Activated CD8-positive, alpha-beta T cell treated with anti-CD3 and anti-CD28 coated beads, Interleukin-2, amount 10 ng/mL, durations not matched to agents 7 days and 5 days (primary cell): ENCODE measurements at regions not wholly inside any gene's neighbourhood (a gene's known extent, or its start where the extent isn't known, plus 50 kb on each side); places are given as distances from the start of the nearest gene placed in this dataset.

Experiments used
- ATAC-seq: fragments of 150-1000 bp; cut with Tn5 transposase; one replicate; pipeline ENCODE4 v1.10.0; 2021; ENCODE audit warnings: moderate library complexity
- CTCF ChIA-PET: fragments of 350-600 bp; sonication (Branson Sonifier 250); formaldehyde crosslinking; loops from one replicate; lab custom pipeline; 2021; ENCODE audit warnings: antibody characterized with exemption; lab: Charles Lee
- POLR2A ChIA-PET: fragments of 350-600 bp; sonication (Branson Sonifier 250); formaldehyde crosslinking; loops from one replicate; lab custom pipeline; 2021; ENCODE audit warnings: antibody characterized with exemption; lab: Charles Lee
- DNase-seq: peaks from one replicate; pipeline ENCODE4 v3.0.0-alpha.2; 2020
- H3K27ac Mint-ChIP-seq: one replicate; pipeline ENCODE4 v1.8.0; 2021; ENCODE audit warnings: mild to moderate bottlenecking, mixed read lengths
- H3K27me3 Mint-ChIP-seq: one replicate; pipeline ENCODE4 v1.8.0; 2021; ENCODE audit warnings: low read depth, mixed read lengths
- H3K36me3 Mint-ChIP-seq: one replicate; pipeline ENCODE4 v1.8.0; 2021; ENCODE audit warnings: low read depth, mixed read lengths
- H3K4me1 Mint-ChIP-seq: one replicate; pipeline ENCODE4 v1.8.0; 2021; ENCODE audit warnings: low read depth, mixed read lengths
- H3K4me3 Mint-ChIP-seq: one replicate; pipeline ENCODE4 v1.8.0; 2021; ENCODE audit warnings: mild to moderate bottlenecking, mixed read lengths
- H3K9me3 Mint-ChIP-seq: one replicate; pipeline ENCODE4 v1.8.0; 2022; ENCODE audit warnings: mixed read lengths; ENCODE audit not compliant: insufficient read depth

DNA sequence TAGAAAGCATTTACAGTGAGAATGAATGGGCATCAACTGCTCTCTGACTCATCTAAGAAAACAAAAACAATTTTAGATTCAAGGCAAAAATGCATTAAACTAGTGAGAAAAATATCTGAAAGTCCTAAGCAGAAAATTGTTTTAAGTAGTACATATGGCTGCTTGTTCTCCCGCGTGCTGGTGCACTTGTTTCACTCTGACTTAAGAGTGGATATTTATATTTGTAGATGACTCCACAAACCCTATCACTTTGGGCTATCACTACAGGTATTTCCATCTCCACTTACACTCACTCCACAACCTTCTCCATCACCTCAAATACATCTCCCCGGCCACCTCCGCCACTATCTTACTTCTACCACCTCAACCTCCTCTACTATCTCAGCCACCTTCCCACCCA lies 253.9 kb upstream of the EGLN3 start:
- Mint-ChIP-seq H3K27ac (no peak overlapping the region), H3K27me3 (peaks cover 8% of the 10 kb centered on the region), H3K36me3 (no peaks in the 10 kb centered on the region), H3K4me1 (peaks cover 4% of the 10 kb centered on the region), H3K4me3 (no peak overlapping the region), H3K9me3 (no peaks in the 10 kb centered on the region)
- DNase-seq (no peak), ATAC-seq (no peak)
- ChIA-PET POLR2A (no interaction called here), CTCF (no interaction called here)

DNA sequence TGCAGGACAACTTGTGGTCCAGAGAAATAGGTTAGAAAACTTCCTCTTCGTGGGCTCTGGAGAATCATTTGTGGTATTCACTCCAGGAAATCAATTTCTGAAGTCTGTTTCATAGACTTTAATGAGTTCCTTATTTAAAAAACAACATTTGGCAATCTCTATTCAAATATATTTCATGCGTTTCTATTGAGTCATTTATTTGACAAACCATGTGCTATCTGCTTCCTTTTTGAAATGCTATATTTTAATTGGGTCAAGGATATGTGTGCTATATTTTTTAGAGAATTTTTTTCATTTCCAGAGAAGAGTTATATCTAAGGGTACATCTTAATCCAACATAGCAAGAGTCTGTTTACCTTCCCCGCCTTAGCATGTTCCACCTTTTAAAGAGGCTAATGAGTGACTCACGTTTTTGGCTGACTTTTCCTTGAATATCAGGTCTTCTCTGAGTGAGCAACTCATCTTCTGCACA lies 252.4 kb upstream of the EGLN3 start:
- ATAC-seq (no peak), DNase-seq (no peak)
- Mint-ChIP-seq H3K27me3 (peaks cover 6% of the 10 kb centered on the region), H3K9me3 (no peaks in the 10 kb centered on the region), H3K27ac (no peak overlapping the region), H3K4me3 (no peak overlapping the region), H3K36me3 (no peaks in the 10 kb centered on the region), H3K4me1 (peaks cover 9% of the 10 kb centered on the region)
- CTCF ChIA-PET: interaction anchor here (1.0 kb wide), 1 partner anchor 13 kb away, joined by 3 read pairs; no protein-coding TSS in a partner anchor
- POLR2A ChIA-PET: no interaction called here

DNA sequence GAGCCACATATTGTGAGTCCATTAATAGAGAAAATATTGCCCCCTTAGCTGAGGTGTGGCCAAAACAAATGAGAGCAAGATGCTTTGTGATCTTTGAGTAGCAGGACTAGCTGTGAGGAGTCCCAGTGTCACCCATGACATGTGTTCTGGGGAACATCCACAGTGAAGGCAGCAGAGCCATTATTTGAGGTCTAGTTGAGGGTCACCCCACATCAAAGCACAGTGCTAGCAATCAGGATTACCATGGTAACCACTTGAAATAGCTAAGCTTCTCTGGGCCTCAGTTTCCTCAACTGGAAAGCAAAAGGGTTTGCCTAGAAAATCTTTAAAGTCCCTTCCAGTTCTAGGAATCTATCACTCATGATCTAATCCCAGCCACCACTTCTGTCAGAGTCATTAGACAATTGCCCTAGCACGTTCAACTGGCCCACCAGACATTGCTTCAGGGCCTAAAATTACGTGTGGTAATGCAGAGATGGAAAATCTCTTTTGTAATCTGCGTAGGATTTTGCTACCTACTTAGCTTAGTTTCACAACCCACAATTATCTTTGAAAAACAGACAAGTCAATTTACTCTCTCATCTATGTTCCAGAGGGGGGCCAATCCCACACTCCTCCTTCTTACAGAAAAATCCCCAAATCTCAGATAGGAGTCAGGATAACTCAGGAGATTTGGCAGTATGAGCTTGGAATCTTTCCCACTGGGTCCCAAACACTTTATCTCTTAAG lies 251.2 kb upstream of the EGLN3 start:
- Mint-ChIP-seq H3K27ac (no peak overlapping the region), H3K9me3 (no peaks in the 10 kb centered on the region), H3K27me3 (peaks cover 7% of the 10 kb centered on the region), H3K4me3 (no peak overlapping the region), H3K4me1 (peaks cover 9% of the 10 kb centered on the region), H3K36me3 (no peaks in the 10 kb centered on the region)
- POLR2A ChIA-PET: no interaction called here
- CTCF ChIA-PET: interaction anchor here (1.1 kb wide), 1 partner anchor 10 kb away, joined by 3 read pairs; no protein-coding TSS in a partner anchor
- DNase-seq: no peak
- ATAC-seq: no peak

DNA sequence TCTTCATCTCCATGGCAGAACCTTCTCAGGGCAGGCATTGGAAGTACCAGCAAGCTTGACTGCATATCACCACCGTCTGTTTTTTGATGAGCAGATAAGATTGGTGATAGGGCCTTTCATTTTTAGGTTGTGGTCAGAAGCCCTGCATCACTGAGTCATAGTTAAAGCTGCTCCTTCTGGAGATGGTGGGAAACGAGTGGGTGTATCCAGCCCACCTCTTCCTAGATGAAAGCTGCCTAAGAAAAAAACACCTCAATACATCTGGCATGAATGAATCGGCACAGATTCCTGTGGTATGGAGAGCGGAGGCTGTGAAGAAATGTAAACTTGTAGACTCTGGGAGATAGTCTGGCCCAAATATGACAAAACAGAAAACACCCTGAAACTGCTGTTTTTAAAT lies 248.7 kb upstream of the EGLN3 start:
- H3K4me3 Mint-ChIP-seq: no peak overlapping the region
- no peaks in the 10 kb centered on the region for H3K9me3 Mint-ChIP-seq
- no peak overlapping the region for H3K27ac Mint-ChIP-seq
- no peak for DNase-seq
- CTCF ChIA-PET: interaction anchor here (0.6 kb wide), 1 partner anchor 101 kb away, joined by 4 read pairs; no protein-coding TSS in a partner anchor
- no peaks in the 10 kb centered on the region for H3K36me3 Mint-ChIP-seq
- H3K4me1 Mint-ChIP-seq: peaks cover 9% of the 10 kb centered on the region
- POLR2A ChIA-PET: no interaction called here
- ATAC-seq: no peak
- peaks cover 9% of the 10 kb centered on the region for H3K27me3 Mint-ChIP-seq

DNA sequence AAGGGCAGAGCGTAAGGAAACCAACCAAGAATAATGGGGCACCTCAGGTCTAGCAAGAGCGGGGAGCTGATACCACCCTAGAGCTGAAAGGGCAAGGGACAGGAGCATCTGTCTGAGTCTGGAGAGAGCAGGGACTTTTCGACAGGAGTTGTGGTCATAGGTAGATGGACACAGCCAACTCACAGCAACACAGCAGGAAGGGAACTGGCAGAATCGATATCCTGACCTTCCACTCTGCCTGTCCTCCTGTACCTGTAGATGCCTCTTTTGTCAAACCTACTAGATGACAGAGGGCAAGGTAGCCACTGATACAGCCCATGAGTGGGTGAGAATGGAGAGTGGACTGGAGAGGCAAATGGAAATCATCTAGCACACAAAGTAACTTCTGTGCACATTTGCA lies 247.2 kb upstream of the EGLN3 start:
- Mint-ChIP-seq H3K9me3 (no peaks in the 10 kb centered on the region), H3K27me3 (peaks cover 6% of the 10 kb centered on the region), H3K4me3 (no peak overlapping the region), H3K36me3 (no peaks in the 10 kb centered on the region), H3K27ac (no peak overlapping the region), H3K4me1 (peaks cover 7% of the 10 kb centered on the region)
- CTCF ChIA-PET: no interaction called here
- POLR2A ChIA-PET: no interaction called here
- DNase-seq: no peak
- ATAC-seq: no peak

DNA sequence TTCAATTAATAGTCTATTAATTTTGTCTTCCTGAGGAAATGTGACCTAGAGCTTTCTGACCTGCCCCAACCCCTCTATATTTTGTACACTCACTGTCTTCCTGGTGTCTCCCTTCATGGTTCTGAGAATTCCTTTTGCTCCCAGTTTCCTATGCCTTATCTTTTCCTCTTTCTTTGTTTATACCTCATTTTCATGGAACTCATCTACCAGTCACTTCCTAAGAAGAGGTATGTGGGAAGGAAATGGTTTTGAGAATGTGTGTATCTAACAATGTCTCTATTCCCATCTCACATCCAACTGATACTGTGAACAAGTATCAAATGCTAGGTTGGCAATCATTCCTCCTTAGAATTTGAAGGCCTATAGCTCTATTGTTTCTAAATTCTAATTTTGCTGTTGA lies 245.1 kb upstream of the EGLN3 start:
- Mint-ChIP-seq H3K27ac (no peak overlapping the region), H3K4me1 (peaks cover 6% of the 10 kb centered on the region), H3K27me3 (peaks cover 6% of the 10 kb centered on the region), H3K4me3 (no peak overlapping the region), H3K36me3 (no peaks in the 10 kb centered on the region), H3K9me3 (no peaks in the 10 kb centered on the region)
- DNase-seq: no peak
- ATAC-seq: no peak
- ChIA-PET POLR2A (no interaction called here), CTCF (no interaction called here)

DNA sequence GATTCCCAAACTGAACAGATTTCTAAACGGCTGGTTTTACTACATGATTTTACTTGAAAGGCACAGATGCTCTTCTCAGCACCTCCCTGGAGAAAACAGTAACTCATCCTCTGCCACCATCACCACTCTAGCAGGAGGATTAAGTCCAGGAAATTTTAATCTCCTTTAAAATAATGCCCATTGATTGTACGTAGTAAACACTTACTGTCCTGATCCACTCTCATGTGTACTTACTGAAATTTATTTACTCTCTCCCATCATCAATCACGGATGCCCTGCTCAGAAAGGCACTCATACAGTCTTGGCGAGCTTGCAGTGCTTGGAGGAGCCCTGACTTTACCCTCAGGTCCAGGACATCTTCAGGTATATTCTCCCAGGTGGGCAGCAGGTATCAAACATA lies 239.8 kb upstream of the EGLN3 start:
- Mint-ChIP-seq H3K36me3 (no peaks in the 10 kb centered on the region), H3K27me3 (no peaks in the 10 kb centered on the region), H3K4me3 (no peak overlapping the region), H3K9me3 (no peaks in the 10 kb centered on the region), H3K4me1 (no peaks in the 10 kb centered on the region), H3K27ac (no peak overlapping the region)
- POLR2A ChIA-PET: no interaction called here
- ATAC-seq (no peak), DNase-seq (no peak)
- CTCF ChIA-PET: no interaction called here

DNA sequence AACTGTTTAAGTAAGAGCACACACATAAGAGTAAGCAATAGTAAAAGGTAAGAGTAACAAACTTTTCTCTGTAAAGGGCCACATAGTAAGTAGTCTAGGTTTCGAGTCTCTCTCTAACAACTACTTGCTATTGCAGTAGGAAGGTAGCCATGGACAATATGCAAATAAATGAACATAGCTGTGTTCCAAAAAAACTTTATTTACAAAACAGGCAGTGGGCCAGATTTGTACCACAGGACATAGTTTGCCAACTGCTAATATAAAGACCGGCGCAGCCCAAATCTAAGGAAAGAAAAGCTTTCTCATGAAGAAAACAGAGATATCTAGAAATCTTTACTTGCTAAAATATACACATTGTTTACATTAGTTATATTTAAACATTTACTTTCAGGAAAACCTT lies 239.0 kb upstream of the EGLN3 start:
- Mint-ChIP-seq H3K9me3 (no peaks in the 10 kb centered on the region), H3K4me3 (no peak overlapping the region), H3K27ac (no peak overlapping the region), H3K27me3 (no peaks in the 10 kb centered on the region), H3K4me1 (no peaks in the 10 kb centered on the region), H3K36me3 (no peaks in the 10 kb centered on the region)
- POLR2A ChIA-PET: no interaction called here
- ATAC-seq: no peak
- no peak for DNase-seq
- CTCF ChIA-PET: interaction anchor here (0.8 kb wide), 1 partner anchor 14 kb away, joined by 3 read pairs; no protein-coding TSS in a partner anchor

DNA sequence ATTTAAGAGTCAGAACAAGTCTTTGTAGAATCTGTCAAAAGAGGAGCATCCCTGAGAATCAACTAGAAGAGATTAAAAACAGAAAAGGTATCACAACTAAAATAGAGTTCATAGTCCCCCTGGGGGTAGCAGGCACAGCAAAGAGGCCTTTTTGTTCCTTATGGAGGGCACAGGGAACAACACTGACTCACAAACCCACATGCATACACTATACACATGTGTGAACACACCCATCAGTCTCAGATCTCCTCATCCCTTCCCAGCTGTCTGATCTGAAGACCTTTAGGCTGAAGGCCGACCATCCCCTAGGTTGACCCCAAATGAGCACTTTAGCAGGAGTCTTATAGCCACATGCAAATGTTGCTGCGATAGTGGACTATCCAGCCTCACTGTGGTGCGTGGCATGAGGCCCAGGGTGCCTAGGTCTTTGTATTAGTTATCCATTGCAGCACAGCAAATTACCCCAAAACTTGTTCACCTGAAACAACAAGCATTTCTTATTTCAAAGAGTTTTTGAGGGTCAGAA lies 236.7 kb upstream of the EGLN3 start:
- no peaks in the 10 kb centered on the region for H3K4me1 Mint-ChIP-seq
- DNase-seq (no peak), ATAC-seq (no peak)
- CTCF ChIA-PET: no interaction called here
- H3K36me3 Mint-ChIP-seq: no peaks in the 10 kb centered on the region
- no peak overlapping the region for H3K27ac Mint-ChIP-seq
- H3K9me3 Mint-ChIP-seq: no peaks in the 10 kb centered on the region
- POLR2A ChIA-PET: no interaction called here
- no peaks in the 10 kb centered on the region for H3K27me3 Mint-ChIP-seq
- no peak overlapping the region for H3K4me3 Mint-ChIP-seq

DNA sequence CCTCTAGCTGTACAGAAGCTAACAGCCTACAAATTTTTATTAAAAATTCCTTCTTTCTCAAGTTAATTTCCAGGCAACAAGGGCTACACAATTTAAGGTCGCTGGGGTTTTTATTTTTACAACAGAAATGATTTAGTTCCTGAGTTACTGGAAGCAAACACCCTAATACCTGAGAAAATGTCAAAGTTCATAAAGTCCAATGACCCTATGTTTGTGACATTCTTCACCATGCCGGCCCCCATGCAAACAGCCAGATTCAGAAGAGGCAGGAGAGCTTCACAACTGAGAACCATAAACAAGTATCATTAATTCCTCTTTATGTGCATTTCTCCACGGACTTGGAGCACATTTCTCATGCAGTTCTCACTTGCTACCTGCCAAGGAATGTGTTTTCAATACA lies 236.2 kb upstream of the EGLN3 start:
- ChIA-PET CTCF (no interaction called here), POLR2A (no interaction called here)
- no peak overlapping the region for H3K4me3 Mint-ChIP-seq
- no peaks in the 10 kb centered on the region for H3K27me3 Mint-ChIP-seq
- ATAC-seq (no peak), DNase-seq (no peak)
- H3K27ac Mint-ChIP-seq: no peak overlapping the region
- no peaks in the 10 kb centered on the region for H3K9me3 Mint-ChIP-seq
- no peaks in the 10 kb centered on the region for H3K36me3 Mint-ChIP-seq
- no peaks in the 10 kb centered on the region for H3K4me1 Mint-ChIP-seq

DNA sequence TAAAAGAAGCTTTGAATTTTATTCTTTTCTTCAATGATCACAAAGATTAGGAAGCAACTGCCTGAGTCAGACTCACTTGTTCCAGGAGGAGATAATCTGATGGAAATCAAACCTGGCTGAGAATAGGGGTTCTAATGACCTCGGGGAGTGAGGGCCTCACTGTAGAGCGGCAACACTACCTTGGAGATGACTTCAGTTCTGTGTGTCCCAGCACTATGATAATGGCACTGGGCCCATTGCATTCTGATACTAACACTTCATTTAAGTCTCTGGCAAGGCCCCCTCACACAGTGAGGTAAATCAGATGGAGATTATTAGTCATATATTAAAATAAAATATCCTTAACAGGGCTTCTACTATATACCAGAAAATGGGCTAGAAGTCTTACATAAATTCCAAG lies 233.3 kb upstream of the EGLN3 start:
- ATAC-seq: no peak
- no peaks in the 10 kb centered on the region for H3K4me1 Mint-ChIP-seq

DNA sequence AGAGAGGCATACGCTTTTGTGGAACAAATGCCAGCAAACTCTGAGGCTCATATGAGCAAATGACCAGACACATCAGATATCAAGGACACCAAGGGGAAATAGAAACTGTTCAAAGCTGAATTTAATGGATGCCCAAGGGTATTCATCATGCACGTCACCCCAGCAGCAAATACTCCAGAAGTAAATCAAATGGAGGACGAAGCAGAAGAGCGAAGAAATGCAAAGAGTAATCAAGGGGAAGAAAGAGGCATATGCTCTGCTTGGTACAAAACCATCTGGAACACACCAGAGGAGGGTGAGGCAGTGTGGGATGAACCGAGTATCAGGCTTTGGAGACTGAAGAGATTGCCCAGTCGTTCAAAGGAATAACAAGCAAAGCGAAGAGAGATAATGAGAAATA lies 232.6 kb upstream of the EGLN3 start:
- peaks cover 2% of the 10 kb centered on the region for H3K27me3 Mint-ChIP-seq
- DNase-seq (no peak), ATAC-seq (no peak)
- ChIA-PET POLR2A (no interaction called here), CTCF (no interaction called here)
- H3K36me3 Mint-ChIP-seq: no peaks in the 10 kb centered on the region
- H3K27ac Mint-ChIP-seq: no peak overlapping the region
- H3K4me1 Mint-ChIP-seq: no peaks in the 10 kb centered on the region
- H3K4me3 Mint-ChIP-seq: no peak overlapping the region
- no peaks in the 10 kb centered on the region for H3K9me3 Mint-ChIP-seq

More for the DNA sequence above, 233.3 kb upstream of the EGLN3 start:
- H3K27ac Mint-ChIP-seq: no peak overlapping the region
- H3K4me3 Mint-ChIP-seq: no peak overlapping the region
- no peak for DNase-seq
- POLR2A ChIA-PET: no interaction called here
- no peaks in the 10 kb centered on the region for H3K9me3 Mint-ChIP-seq
- CTCF ChIA-PET: no interaction called here
- H3K36me3 Mint-ChIP-seq: no peaks in the 10 kb centered on the region
- peaks cover 2% of the 10 kb centered on the region for H3K27me3 Mint-ChIP-seq
